IPS DF 4.7 (cell line): ENCODE measurements at regions not wholly inside any gene's neighbourhood (a gene's known extent, or its start where the extent isn't known, plus 50 kb on each side); places are given as distances from the start of the nearest gene placed in this dataset.

ENCODE experiments used
- DNase-seq: peaks from one replicate; pipeline ENCODE4 v3.0.0-alpha.2; 2013; ENCODE audit warnings: low spot score; ENCODE audit errors: extremely low read depth

DNA sequence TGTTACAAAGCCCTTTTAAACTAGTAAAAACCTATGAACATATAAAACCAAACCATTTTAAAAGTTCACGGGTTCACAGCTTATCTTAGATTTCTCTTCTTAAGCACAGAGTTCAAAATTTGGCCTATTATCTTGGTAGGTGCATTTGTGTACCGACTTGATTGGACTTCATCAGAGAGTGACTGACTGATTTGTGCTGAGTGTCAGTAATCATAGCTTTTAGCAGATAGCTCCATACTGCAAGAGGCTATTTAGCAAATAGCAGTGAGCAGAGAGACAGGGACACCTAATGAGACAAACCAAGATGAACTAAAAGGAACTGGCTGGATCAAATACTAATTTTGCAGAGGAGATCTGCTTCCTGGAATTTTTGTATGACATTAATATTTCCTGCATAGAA is 274.5 kb downstream of the PRR16 start:
- no peak for DNase-seq

GRCh38 chr5:120740989-120741388 is 276.9 kb downstream of the PRR16 start:
- DNase-seq = no peak

GRCh38 chr5:120748474-120748873 is 284.4 kb downstream of the PRR16 start:
- no peak for DNase-seq

DNA sequence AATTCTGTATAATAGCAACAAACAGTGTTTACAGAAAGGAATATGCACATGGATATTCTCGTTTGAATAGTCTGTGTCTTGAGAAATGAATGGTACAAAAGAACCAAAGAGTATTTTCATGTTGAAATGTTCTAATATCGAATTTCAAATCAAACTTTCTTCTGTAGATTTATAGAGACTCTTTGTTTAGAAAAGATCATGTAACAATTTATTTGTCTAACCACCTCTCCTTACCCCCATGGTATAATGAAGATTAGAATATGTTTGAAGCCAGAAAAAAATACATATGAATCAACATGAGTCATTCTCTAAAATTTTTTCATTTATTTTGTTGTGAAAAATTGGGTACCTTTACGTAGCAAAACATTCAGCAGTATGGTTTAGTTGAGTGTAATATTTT is 285.6 kb downstream of the PRR16 start:
- no peak for DNase-seq

DNA sequence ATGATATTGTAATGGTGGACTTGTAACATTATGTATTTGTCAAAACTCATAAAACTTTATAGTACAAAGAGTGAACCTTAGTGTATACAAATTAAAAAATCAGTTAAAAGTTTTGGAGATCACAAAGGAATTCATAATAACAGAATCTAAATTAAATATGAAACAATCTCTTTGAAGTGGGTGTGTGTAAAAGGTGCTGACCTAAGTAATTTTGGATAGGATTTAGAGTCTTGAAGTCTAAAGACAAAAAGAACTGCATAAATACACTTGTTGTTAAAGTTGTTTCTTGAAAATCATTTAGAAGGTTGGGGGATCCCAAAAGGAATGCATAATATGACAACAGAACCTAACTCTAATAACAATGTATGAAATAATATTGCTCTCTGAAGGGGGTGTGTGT is 295.5 kb downstream of the PRR16 start:
- no peak for DNase-seq

- DNase-seq = no peak
These were observed 297.9 kb downstream of the PRR16 start for GRCh38 chr5:120761986-120762385.

- no peak for DNase-seq
These were observed 301.1 kb downstream of the PRR16 start for GRCh38 chr5:120765189-120765588.

- DNase-seq = no peak
These were observed 303.2 kb downstream of the PRR16 start for GRCh38 chr5:120767178-120767820.

- no peak for DNase-seq
These were observed 305.3 kb downstream of the PRR16 start for GRCh38 chr5:120769312-120769872.

- no peak for DNase-seq
These were observed 307.1 kb downstream of the PRR16 start for GRCh38 chr5:120771202-120771601.

DNA sequence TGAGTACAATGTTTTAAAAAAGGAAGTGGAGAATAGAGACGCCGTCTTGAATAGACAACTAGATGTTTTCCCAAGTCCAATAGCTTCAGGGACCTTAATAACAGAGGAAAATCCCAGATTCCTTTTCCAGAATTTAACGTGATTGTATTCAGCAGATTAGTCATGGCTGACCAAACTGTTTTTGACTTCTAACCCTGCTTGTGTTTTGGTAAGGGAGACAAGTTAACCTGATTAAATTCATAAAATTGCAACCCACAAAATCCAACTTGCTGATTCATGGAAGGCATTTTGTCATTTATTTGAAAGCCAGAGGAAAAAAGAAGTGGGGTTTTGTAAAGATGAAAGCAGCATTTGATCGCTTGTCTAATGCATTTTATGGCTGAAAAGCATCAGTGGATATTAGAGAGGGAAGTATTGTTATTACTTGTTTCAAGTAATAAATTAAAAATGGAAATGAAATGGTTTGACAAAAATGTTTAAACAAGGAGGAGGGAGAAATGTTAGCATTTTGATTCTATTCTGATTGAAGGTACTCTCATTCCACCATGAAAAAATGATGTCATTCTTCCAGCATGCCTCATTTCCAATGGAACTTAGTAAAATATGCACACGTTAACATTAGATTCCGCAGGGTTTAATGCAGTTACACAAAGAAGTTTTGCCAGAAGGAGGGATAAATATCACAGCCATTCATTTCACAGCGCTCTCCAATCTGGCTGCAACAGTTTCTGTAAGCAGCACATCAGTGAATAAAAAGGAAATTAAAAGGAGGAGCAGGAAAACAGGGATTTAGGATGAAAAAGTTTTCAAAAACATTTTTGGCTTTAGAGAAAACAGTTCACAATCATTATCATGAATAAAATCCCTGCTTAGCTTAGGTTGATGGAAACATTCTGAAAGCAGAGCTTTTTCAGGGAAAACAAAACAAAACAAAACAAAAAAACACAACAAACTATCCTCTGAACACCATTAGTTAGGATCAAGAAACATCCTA is 314.7 kb downstream of the PRR16 start:
- DNase-seq = no peak

GRCh38 chr5:120779674-120780073 is 315.6 kb downstream of the PRR16 start:
- no peak for DNase-seq

- no peak for DNase-seq
These were observed 324.4 kb downstream of the PRR16 start for GRCh38 chr5:120788481-120788880.

GRCh38 chr5:120789918-120790317 is 325.8 kb downstream of the PRR16 start:
- DNase-seq = no peak

GRCh38 chr5:120790339-120790738 is 326.2 kb downstream of the PRR16 start:
- no peak for DNase-seq

- no peak for DNase-seq
These were observed 328.4 kb downstream of the PRR16 start for GRCh38 chr5:120792477-120792876.

GRCh38 chr5:120794121-120794520 is 330.0 kb downstream of the PRR16 start:
- no peak for DNase-seq

GRCh38 chr5:120803282-120803681 is 339.2 kb downstream of the PRR16 start:
- DNase-seq = no peak

GRCh38 chr5:120805131-120805530 is 341.0 kb downstream of the PRR16 start:
- no peak for DNase-seq

DNA sequence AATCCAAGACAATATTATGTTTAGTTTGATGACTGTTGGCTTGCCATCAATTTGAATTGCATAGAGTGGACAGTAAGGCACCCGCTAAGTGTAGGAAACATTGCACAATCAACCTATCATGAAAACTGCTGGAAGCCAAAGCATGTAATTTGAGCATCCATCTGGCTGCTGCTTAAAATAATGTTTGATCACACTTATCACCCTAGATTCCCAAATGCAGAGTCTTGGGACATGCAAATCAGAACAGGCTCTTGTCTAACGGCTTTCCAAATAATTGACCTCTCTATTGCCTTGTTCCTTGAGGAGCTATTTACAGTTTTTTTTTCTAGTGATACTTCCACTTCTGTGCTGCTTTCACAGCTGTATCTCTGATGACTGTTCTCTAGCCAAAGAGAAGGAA is 342.1 kb downstream of the PRR16 start:
- no peak for DNase-seq

GRCh38 chr5:120808135-120808534 is 344.0 kb downstream of the PRR16 start:
- DNase-seq = no peak

- DNase-seq = no peak
These were observed 344.5 kb downstream of the PRR16 start for GRCh38 chr5:120808606-120809005.
